ENCODE measurements at regions not wholly inside any gene's neighbourhood (a gene's known extent, or its start where the extent isn't known, plus 50 kb on each side); places are given as distances from the start of the nearest gene placed in this dataset.
"Not testable (repeated sequence)": the region's sequence is repeated elsewhere in the genome, so short reads cannot be mapped to it uniquely, and the experiment has no call there.

DNA sequence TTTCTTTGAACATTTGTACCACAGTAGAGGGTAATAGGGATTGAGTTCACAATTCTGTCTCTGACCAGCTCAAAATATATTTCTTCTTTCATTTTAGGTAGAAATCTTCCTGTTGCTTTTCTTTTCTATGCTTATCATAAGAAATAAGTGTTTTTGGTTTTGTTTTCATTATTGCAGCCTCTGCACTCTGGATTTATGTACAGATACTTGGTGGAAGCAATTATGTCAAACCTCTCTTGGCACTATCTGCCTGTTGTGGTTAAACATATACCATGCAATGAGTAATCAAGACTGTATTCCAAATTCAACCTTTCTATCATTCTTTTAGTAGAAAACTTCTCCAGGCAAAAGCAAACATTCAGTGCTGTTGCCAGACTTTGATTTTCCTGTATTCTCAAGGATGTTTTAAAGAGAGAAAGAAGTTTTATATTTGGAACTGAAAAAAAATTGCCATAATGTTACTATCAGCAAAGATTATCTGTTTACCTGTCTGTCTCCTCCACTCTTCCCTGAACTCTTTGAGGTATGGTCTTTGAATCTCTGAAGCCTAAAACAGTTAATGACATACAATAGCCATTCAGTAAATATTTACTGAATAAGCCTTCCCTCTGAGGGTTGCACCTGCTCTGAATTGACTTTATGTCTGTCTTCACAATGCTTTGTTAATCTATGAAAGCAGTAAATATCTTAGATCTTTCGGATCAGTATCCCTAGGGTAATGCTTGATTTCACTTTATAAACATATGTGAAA lies 612.5 kb upstream of the PRR20A start:
- TF ChIP-seq POLR2A (IDR thresholded peaks at IDR 0.05): no peak
- TF ChIP-seq, protein P1, sequence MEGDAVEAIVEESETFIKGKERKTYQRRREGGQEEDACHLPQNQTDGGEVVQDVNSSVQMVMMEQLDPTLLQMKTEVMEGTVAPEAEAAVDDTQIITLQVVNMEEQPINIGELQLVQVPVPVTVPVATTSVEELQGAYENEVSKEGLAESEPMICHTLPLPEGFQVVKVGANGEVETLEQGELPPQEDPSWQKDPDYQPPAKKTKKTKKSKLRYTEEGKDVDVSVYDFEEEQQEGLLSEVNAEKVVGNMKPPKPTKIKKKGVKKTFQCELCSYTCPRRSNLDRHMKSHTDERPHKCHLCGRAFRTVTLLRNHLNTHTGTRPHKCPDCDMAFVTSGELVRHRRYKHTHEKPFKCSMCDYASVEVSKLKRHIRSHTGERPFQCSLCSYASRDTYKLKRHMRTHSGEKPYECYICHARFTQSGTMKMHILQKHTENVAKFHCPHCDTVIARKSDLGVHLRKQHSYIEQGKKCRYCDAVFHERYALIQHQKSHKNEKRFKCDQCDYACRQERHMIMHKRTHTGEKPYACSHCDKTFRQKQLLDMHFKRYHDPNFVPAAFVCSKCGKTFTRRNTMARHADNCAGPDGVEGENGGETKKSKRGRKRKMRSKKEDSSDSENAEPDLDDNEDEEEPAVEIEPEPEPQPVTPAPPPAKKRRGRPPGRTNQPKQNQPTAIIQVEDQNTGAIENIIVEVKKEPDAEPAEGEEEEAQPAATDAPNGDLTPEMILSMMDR (IDR thresholded peaks at IDR 0.05): no peak
- Histone ChIP-seq H3K27me3 (no peaks in the 10 kb centered on the region), H3K4me1 (no peaks in the 10 kb centered on the region), H3K9me3 (no peaks in the 10 kb centered on the region), H3K36me3 (no peaks in the 10 kb centered on the region), H3K27ac (no peak overlapping the region), H3K4me3 (no peak overlapping the region)
- DNase-seq: no peak

DNA sequence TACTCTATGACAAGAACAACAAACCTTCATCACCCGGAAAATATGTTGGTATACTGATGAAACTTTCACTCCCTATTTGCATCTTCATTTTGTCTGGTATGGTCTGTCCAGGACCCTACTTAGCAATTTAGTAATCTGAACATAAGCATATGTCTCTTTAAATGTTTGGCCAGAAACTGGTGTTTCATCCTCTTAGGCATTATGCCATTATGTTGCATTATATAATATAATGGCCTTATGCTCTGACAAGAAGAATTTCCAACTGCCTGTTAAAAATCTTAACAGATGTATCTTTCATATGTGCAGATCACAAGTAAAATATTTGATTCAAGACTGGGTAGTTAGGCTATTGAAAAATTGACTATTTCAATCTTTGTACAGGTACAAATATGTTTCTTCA lies 610.6 kb upstream of the PRR20A start:
- H3K4me1 ChIP-seq: no peaks in the 10 kb centered on the region
- TF ChIP-seq, protein P1 (IDR thresholded peaks at IDR 0.05): no peak
- TF ChIP-seq POLR2A (IDR thresholded peaks at IDR 0.05): no peak
- no peak overlapping the region for H3K27ac ChIP-seq
- no peaks in the 10 kb centered on the region for H3K27me3 ChIP-seq
- H3K9me3 ChIP-seq: no peaks in the 10 kb centered on the region
- no peak overlapping the region for H3K4me3 ChIP-seq
- DNase-seq: no peak
- H3K36me3 ChIP-seq: no peaks in the 10 kb centered on the region

DNA sequence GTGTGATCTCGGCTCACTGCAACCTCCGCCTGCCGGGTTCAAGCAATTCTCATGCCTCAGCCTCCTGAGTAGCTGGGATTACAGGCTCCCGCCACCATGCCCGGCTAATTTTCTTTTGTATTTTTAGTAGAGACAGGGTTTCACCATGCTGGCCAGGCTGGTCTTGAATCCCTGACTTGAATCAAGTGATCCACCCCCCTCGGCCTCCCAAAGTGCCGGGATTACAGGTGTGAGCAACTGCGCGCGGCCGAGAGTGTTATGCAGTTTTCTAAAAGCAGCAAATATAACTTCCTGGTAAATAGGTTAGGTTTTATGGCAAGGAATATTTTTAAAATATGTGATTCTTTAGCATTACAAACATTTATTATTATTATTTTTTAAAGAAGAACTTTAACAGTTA lies 592.8 kb upstream of the PRR20A start:
- not testable (repeated sequence) for H3K4me1 ChIP-seq, H3K9me3 ChIP-seq, DNase-seq, H3K27me3 ChIP-seq, H3K27ac ChIP-seq, H3K4me3 ChIP-seq, H3K36me3 ChIP-seq

DNA sequence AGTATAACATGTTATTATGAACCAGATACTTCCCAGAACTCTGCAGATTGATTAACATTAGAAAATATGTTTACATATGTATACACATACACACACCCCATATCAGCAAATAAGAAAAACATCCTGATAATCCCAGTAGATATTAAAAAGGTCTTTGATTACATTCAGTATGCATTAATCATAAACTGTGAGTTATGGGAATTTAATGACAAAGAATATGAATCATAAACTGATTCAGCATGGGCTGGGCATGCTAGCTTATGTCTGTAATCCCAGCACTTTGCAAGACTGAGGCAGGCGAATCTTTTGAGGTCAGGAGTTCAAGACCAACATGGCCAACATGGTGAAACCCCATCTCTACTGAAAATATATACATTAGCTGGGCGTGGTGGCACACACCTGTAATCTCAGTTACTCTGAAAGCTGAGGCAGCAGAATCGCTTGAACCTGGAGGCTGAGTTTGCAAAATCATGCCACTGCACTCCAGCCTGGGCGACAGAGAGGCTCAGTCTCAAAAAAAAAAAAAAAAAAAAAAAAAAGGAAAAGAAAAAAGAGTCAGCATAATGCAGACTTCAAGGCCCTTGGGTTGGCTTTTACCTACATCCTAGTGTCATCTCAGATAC lies 581.9 kb upstream of the PRR20A start:
- H3K4me3 ChIP-seq: no peak overlapping the region
- no peak for DNase-seq

DNA sequence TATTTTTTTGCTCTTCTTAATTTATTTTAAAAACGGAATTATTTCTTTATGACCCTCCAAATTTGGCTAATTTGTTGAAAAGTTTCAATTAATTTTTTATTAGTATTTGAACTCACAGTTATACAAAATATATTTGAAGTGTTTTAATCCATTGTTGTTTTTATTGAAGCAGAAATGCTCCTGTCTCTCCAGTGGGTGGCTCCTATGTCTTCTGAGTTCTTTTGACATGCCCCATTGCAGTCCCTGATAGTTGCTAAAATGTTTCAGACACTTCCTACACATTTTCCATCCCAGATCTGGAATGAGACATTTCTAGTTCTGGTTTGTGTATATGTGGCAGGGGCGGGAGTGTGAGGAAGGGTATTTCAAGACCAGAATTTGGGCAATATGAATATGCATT lies 579.4 kb upstream of the PRR20A start:
- no peak for DNase-seq
- H3K4me3 ChIP-seq: no peak overlapping the region
- TF ChIP-seq POLR2A (IDR thresholded peaks at IDR 0.05): no peak
- TF ChIP-seq, protein P1 (IDR thresholded peaks at IDR 0.05): no peak
- H3K27me3 ChIP-seq: no peaks in the 10 kb centered on the region
- H3K4me1 ChIP-seq: no peaks in the 10 kb centered on the region
- H3K9me3 ChIP-seq: no peaks in the 10 kb centered on the region
- H3K27ac ChIP-seq: no peak overlapping the region
- no peaks in the 10 kb centered on the region for H3K36me3 ChIP-seq

More for the DNA sequence above, 581.9 kb upstream of the PRR20A start:
- TF ChIP-seq, protein P1 (IDR thresholded peaks at IDR 0.05): no peak
- TF ChIP-seq POLR2A (IDR thresholded peaks at IDR 0.05): no peak
- Histone ChIP-seq H3K4me1 (no peaks in the 10 kb centered on the region), H3K9me3 (no peaks in the 10 kb centered on the region), H3K36me3 (no peaks in the 10 kb centered on the region), H3K27me3 (no peaks in the 10 kb centered on the region), H3K27ac (no peak overlapping the region)

DNA sequence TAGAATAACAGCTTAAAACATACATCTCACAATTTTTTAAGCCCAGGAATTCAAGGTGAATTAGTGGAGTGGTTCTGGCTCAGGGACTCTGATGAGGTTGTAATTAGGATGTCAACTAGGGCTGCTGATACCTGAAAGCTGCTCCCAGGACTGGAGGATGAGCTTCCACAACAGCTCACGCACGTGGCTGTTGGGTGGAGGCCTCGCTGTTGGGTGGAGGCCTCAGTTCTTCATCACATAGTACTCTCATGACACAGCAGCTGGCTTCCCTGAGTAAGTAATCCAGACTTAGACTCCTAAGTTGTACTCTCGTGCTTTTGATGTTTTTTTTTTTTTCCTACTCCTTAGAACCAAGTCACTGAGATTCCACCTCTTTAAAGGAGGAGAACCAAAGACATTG lies 577.1 kb upstream of the PRR20A start:
- no peak for DNase-seq
- no peaks in the 10 kb centered on the region for H3K9me3 ChIP-seq
- H3K27ac ChIP-seq: no peak overlapping the region
- no peaks in the 10 kb centered on the region for H3K4me1 ChIP-seq
- no peaks in the 10 kb centered on the region for H3K27me3 ChIP-seq
- no peak overlapping the region for H3K4me3 ChIP-seq
- no peaks in the 10 kb centered on the region for H3K36me3 ChIP-seq
- TF ChIP-seq, protein P1 (IDR thresholded peaks at IDR 0.05): no peak
- TF ChIP-seq POLR2A (IDR thresholded peaks at IDR 0.05): no peak

All from Peyer's patch (tissue), 4 donors.